IMR-90 (cell line): ENCODE measurements at regions not wholly inside any gene's neighbourhood (a gene's known extent, or its start where the extent isn't known, plus 50 kb on each side); places are given as distances from the start of the nearest gene placed in this dataset.

Source experiments
- ATAC-seq: fragments of 200-7000 bp; cut with Tn5 transposase; 2 replicates; pipeline ENCODE4 v1.9.1; 2020; ENCODE audit warnings: low read depth, mild to moderate bottlenecking, moderate library complexity
- BruUV-seq: library from RNA; stranded (reverse); fragments of 400-500 nt; replicated peaks from 2 replicates; lab custom pipeline; 2021; lab: Mats Ljungman, UMichigan
- CTCF ChIA-PET: fragments of 300-600 bp; formaldehyde crosslinking; extraction: SDS; loops from one replicate; lab custom pipeline; 2021; ENCODE audit warnings: antibody characterized with exemption; lab: Yijun Ruan, JAX
- POLR2A ChIA-PET: fragments of 300-600 bp; sonication (Branson Sonifier 250); formaldehyde crosslinking; loops from one replicate; lab custom pipeline; 2022; ENCODE audit warnings: antibody characterized with exemption; ENCODE audit not compliant: unreplicated experiment; lab: Charles Lee
- DNase-seq: peaks from one replicate; pipeline ENCODE4 v3.0.0; 2013
- H2AFZ ChIP-seq: replicated peaks from 2 replicates; pipeline ENCODE3; 2013; ENCODE audit warnings: low read length, mild to moderate bottlenecking; ENCODE audit not compliant: poor library complexity
- H2AK5ac ChIP-seq: 2 replicates; pipeline ENCODE4 v1.6.1; 2013; ENCODE audit warnings: low read depth, low read length, inconsistent platforms
- H2AK9ac ChIP-seq: replicated peaks from 2 replicates; pipeline ENCODE3; 2013; ENCODE audit warnings: mild to moderate bottlenecking, low read depth, low read length, moderate library complexity; ENCODE audit not compliant: poor library complexity
- H2BK120ac ChIP-seq: 2 replicates; pipeline ENCODE4 v1.6.1; 2013; ENCODE audit warnings: low read depth, low read length, inconsistent platforms
- H2BK15ac ChIP-seq: 3 replicates; pipeline ENCODE4 v1.6.1; 2013; ENCODE audit warnings: low read depth, low read length, inconsistent platforms
- H2BK20ac ChIP-seq: 2 replicates; pipeline ENCODE4 v1.6.1; 2013; ENCODE audit warnings: low read depth, mild to moderate bottlenecking, inconsistent platforms, low read length, moderate library complexity
- H2BK5ac ChIP-seq: 2 replicates; pipeline ENCODE4 v1.6.1; 2013; ENCODE audit warnings: mild to moderate bottlenecking, low read depth, low read length, inconsistent platforms; ENCODE audit not compliant: poor library complexity, severe bottlenecking
- H3K14ac ChIP-seq: replicated peaks from 2 replicates; pipeline ENCODE4 v1.6.1; 2013; ENCODE audit warnings: low read depth, low read length, inconsistent platforms
- H3K18ac ChIP-seq: 2 replicates; pipeline ENCODE4 v1.6.1; 2013; ENCODE audit warnings: low read depth, low read length, control low read depth
- H3K23ac ChIP-seq: 2 replicates; pipeline ENCODE4 v1.6.1; 2013; ENCODE audit warnings: low read depth, low read length, inconsistent platforms
- H3K27ac ChIP-seq: 2 replicates; pipeline ENCODE4 v1.5.1; 2013; ENCODE audit warnings: mild to moderate bottlenecking, control low read depth, low read length; ENCODE audit not compliant: insufficient read depth
- H3K27me3 ChIP-seq: 2 replicates; pipeline ENCODE4 v1.6.1; 2013; ENCODE audit warnings: low read length; ENCODE audit not compliant: control insufficient read depth, insufficient read depth
- H3K36me3 ChIP-seq: 2 replicates; pipeline ENCODE4 v1.6.1; 2013; ENCODE audit warnings: low read length, mixed read lengths; ENCODE audit not compliant: control insufficient read depth, insufficient read depth
- H3K4ac ChIP-seq: 2 replicates; pipeline ENCODE4 v1.6.1; 2013; ENCODE audit warnings: low read depth, low read length, inconsistent platforms
- H3K4me1 ChIP-seq: 2 replicates; pipeline ENCODE4 v1.6.1; 2013; ENCODE audit warnings: low read length, mixed read lengths; ENCODE audit not compliant: control insufficient read depth, insufficient read depth
- H3K4me2 ChIP-seq: 2 replicates; pipeline ENCODE4 v1.6.1; 2013; ENCODE audit warnings: low read depth, mild to moderate bottlenecking, control low read depth, low read length, moderate library complexity
- H3K4me3 ChIP-seq: 2 replicates; pipeline ENCODE4 v1.5.1; 2013; ENCODE audit warnings: low read depth, mild to moderate bottlenecking, control low read depth, low read length, moderate library complexity; ENCODE audit not compliant: insufficient read depth
- H3K56ac ChIP-seq: 2 replicates; pipeline ENCODE4 v1.6.1; 2013; ENCODE audit warnings: low read length, inconsistent platforms; ENCODE audit not compliant: insufficient read depth; ENCODE audit errors: extremely low read depth
- H3K79me1 ChIP-seq, 2 experiments: 2 replicates each; pipeline ENCODE4 v1.6.1; 2013; ENCODE audit warnings: low read length in 2 of 2, inconsistent platforms in 1 of 2, low read depth in 1 of 2
- H3K9ac ChIP-seq: 2 replicates; pipeline ENCODE4 v1.6.1; 2013; ENCODE audit warnings: low read depth, low read length, control low read depth
- H3K9me1 ChIP-seq: 2 replicates; pipeline ENCODE4 v1.6.1; 2013; ENCODE audit warnings: low read length, inconsistent platforms; ENCODE audit not compliant: insufficient read depth
- H3K9me3 ChIP-seq: 2 replicates; pipeline ENCODE4 v1.6.1; 2013; ENCODE audit warnings: low read length; ENCODE audit not compliant: control insufficient read depth, insufficient read depth
- H4K20me1 ChIP-seq: 2 replicates; pipeline ENCODE4 v1.6.1; 2013; ENCODE audit warnings: low read length, inconsistent platforms; ENCODE audit not compliant: insufficient read depth
- H4K5ac ChIP-seq: 2 replicates; pipeline ENCODE4 v1.6.1; 2013; ENCODE audit warnings: mild to moderate bottlenecking, low read depth, low read length, control low read depth
- H4K8ac ChIP-seq, 2 experiments: 2 replicates each; pipeline ENCODE4 v1.6.1; 2013; ENCODE audit warnings: low read depth in 2 of 2, low read length in 2 of 2, control low read depth in 1 of 2, inconsistent platforms in 1 of 2
- H4K91ac ChIP-seq: 2 replicates; pipeline ENCODE4 v1.6.1; 2013; ENCODE audit warnings: low read depth, low read length, inconsistent platforms; ENCODE audit not compliant: insufficient read depth
- SMC3 ChIP-seq: fragments of 150-350 bp; IDR thresholded peaks from 2 replicates; pipeline ENCODE4 v1.6.1; 2016; ENCODE audit warnings: low read depth, mild to moderate bottlenecking, antibody characterized with exemption, low read length, moderate library complexity
- dilution Hi-C: fragments of 300-500 bp; cut with HindIII; formaldehyde crosslinking; loops from one replicate; pipeline ENCODE4 v1.14.3; 2018; ENCODE audit warnings: low sequenced_read_pairs; ENCODE audit not compliant: unreplicated experiment
- in situ Hi-C: fragments of 300-500 bp; cut with MboI; formaldehyde crosslinking; loops from 3 replicates; pipeline ENCODE4 v1.14.3; 2019; ENCODE audit warnings: low sequenced_read_pairs, inconsistent platforms, mixed read lengths
- intact Hi-C: fragments of 100-400 bp; cut with micrococcal nuclease; formaldehyde crosslinking; loops from 2 replicates; pipeline ENCODE4 v1.10.0; 2022

- Histone ChIP-seq H4K91ac (no peak overlapping the region), H3K4me1 (no peaks in the 10 kb centered on the region), H3K14ac (no peak overlapping the region), H3K36me3 (no peaks in the 10 kb centered on the region), H3K9ac (no peak overlapping the region), H3K79me1 (no peaks in the 10 kb centered on the region), H3K9me3 (no peaks in the 10 kb centered on the region), H2BK5ac (no peak overlapping the region), H3K4ac (no peak overlapping the region), H3K23ac (no peak overlapping the region), H2AK9ac (no peak overlapping the region), H3K27ac (no peak overlapping the region), H2BK15ac (no peak overlapping the region), H4K8ac (no peak overlapping the region), H3K4me2 (no peak overlapping the region), H4K5ac (no peak overlapping the region), H3K4me3 (no peak overlapping the region), H2AK5ac (no peak overlapping the region), H3K18ac (no peak overlapping the region), H3K56ac (no peak overlapping the region), H2BK20ac (no peak overlapping the region), H3K27me3 (no peaks in the 10 kb centered on the region), H3K9me1 (no peaks in the 10 kb centered on the region), H2AFZ (no peak overlapping the region), H4K20me1 (no peaks in the 10 kb centered on the region), H2BK120ac (no peak overlapping the region)
- no peak for ATAC-seq
- no peak for TF ChIP-seq SMC3
- no TSS peak for BruUV-seq
- CTCF ChIA-PET, result no interaction called here
- POLR2A ChIA-PET, result no interaction called here
- intact Hi-C loops (no loop called here), in situ Hi-C loops (no loop called here), dilution Hi-C loops (no loop called here)
- DNase-seq, result no peak
These were observed 115.1 kb upstream of the DMRTA1 start for GRCh38 chr9:22331533-22331932.
